ENCODE measurements at regions not wholly inside any gene's neighbourhood (a gene's known extent, or its start where the extent isn't known, plus 50 kb on each side); places are given as distances from the start of the nearest gene placed in this dataset.

DNA sequence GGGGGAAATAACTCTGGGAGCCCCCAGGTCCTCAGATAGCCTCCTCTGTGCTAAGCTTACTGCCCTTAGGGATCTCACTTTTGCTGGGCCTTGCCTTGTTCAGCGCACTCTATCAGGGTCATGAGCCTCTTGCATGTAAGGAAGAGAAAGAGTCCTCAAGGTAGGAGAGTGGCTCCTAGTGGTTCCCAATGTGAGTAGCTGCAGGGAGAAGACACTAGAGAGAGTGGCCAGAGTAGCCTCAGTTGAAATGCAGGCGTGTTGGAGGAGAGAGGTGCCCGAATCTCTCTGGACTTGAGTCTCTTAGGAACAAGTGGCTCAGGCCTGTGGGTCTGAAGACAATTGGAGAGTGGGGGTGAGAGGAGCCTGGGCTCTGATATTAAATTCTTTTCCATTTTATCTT lies 94.3 kb upstream of the SORCS3 start:
- TF ChIP-seq POLR2AphosphoS5 (IDR thresholded peaks at IDR 0.05) (no peak), EP300 (IDR thresholded peaks at IDR 0.05) (no peak), POLR2A (IDR thresholded peaks at IDR 0.05) (no peak)
- TF ChIP-seq, protein P1, sequence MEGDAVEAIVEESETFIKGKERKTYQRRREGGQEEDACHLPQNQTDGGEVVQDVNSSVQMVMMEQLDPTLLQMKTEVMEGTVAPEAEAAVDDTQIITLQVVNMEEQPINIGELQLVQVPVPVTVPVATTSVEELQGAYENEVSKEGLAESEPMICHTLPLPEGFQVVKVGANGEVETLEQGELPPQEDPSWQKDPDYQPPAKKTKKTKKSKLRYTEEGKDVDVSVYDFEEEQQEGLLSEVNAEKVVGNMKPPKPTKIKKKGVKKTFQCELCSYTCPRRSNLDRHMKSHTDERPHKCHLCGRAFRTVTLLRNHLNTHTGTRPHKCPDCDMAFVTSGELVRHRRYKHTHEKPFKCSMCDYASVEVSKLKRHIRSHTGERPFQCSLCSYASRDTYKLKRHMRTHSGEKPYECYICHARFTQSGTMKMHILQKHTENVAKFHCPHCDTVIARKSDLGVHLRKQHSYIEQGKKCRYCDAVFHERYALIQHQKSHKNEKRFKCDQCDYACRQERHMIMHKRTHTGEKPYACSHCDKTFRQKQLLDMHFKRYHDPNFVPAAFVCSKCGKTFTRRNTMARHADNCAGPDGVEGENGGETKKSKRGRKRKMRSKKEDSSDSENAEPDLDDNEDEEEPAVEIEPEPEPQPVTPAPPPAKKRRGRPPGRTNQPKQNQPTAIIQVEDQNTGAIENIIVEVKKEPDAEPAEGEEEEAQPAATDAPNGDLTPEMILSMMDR (IDR thresholded peaks at IDR 0.05): no peak
- no peak for DNase-seq
- H3K9me3 ChIP-seq: no peaks in the 10 kb centered on the region
- H3K27me3 ChIP-seq: no peaks in the 10 kb centered on the region
- 72 to 73% methylated on average over 3 of the region's 3 CpGs for WGBS, 2 donors
- intact Hi-C loops (cut with DNase I): no loop called here
- H3K4me1 ChIP-seq: no peaks in the 10 kb centered on the region
- no peaks in the 10 kb centered on the region for H3K36me3 ChIP-seq
- no peak overlapping the region for H3K27ac ChIP-seq
- no peak overlapping the region for H3K4me3 ChIP-seq

- no peaks in the 10 kb centered on the region for H3K9me3 ChIP-seq
- DNase-seq: no peak
- H3K4me1 ChIP-seq: no peaks in the 10 kb centered on the region
- no peak overlapping the region for H3K27ac ChIP-seq
- 54 to 55% methylated on average over 2 of the region's 2 CpGs for WGBS, 2 donors
- TF ChIP-seq POLR2AphosphoS5 (IDR thresholded peaks at IDR 0.05): no peak
- no peak for TF ChIP-seq EP300 (IDR thresholded peaks at IDR 0.05)
- TF ChIP-seq POLR2A (IDR thresholded peaks at IDR 0.05): no peak
- TF ChIP-seq, protein P1 (IDR thresholded peaks at IDR 0.05): no peak
- intact Hi-C loops (cut with DNase I): no loop called here
- no peak overlapping the region for H3K4me3 ChIP-seq
- no peaks in the 10 kb centered on the region for H3K27me3 ChIP-seq
- no peaks in the 10 kb centered on the region for H3K36me3 ChIP-seq
These were observed 93.0 kb upstream of the SORCS3 start for GRCh38 chr10:104548090-104548489.

GRCh38 chr10:104556831-104557230 lies 84.3 kb upstream of the SORCS3 start:
- intact Hi-C loops (cut with DNase I): no loop called here
- Histone ChIP-seq H3K4me3 (no peak overlapping the region), H3K27me3 (no peaks in the 10 kb centered on the region), H3K27ac (no peak overlapping the region), H3K9me3 (no peaks in the 10 kb centered on the region), H3K36me3 (no peaks in the 10 kb centered on the region), H3K4me1 (no peaks in the 10 kb centered on the region)
- WGBS, 2 donors: 79 to 88% methylated on average over 2 of the region's 2 CpGs
- TF ChIP-seq, protein P1 (IDR thresholded peaks at IDR 0.05): no peak
- TF ChIP-seq EP300 (IDR thresholded peaks at IDR 0.05) (no peak), POLR2A (IDR thresholded peaks at IDR 0.05) (no peak)
- DNase-seq: no peak

GRCh38 chr10:104557966-104558365 lies 83.1 kb upstream of the SORCS3 start:
- Histone ChIP-seq H3K27ac (no peak overlapping the region), H3K36me3 (no peaks in the 10 kb centered on the region), H3K27me3 (no peaks in the 10 kb centered on the region), H3K4me1 (no peaks in the 10 kb centered on the region), H3K4me3 (no peak overlapping the region), H3K9me3 (no peaks in the 10 kb centered on the region)
- intact Hi-C loops (cut with DNase I): no loop called here
- TF ChIP-seq POLR2A (IDR thresholded peaks at IDR 0.05) (no peak), POLR2AphosphoS5 (IDR thresholded peaks at IDR 0.05) (no peak)
- TF ChIP-seq, protein P1 (IDR thresholded peaks at IDR 0.05): no peak
- 82 to 86% methylated on average over 6 of the region's 6 CpGs for WGBS, 2 donors
- peak; percentile 40 for DNase-seq

GRCh38 chr10:104559935-104560334 lies 81.2 kb upstream of the SORCS3 start:
- DNase-seq: peak; percentile 17

More at GRCh38 chr10:104559935-104560334, 81.2 kb upstream of the SORCS3 start:
- Histone ChIP-seq H3K9me3 (no peaks in the 10 kb centered on the region), H3K27me3 (no peaks in the 10 kb centered on the region), H3K4me1 (no peaks in the 10 kb centered on the region), H3K27ac (no peak overlapping the region), H3K4me3 (no peak overlapping the region), H3K36me3 (no peaks in the 10 kb centered on the region)
- WGBS, 2 donors: 55 to 73% methylated on average over 5 of the region's 5 CpGs
- TF ChIP-seq POLR2AphosphoS5 (IDR thresholded peaks at IDR 0.05): no peak
- TF ChIP-seq POLR2A (IDR thresholded peaks at IDR 0.05): no peak
- TF ChIP-seq EP300 (IDR thresholded peaks at IDR 0.05): no peak
- TF ChIP-seq, protein P1 (IDR thresholded peaks at IDR 0.05): no peak
- intact Hi-C loops (cut with DNase I): no loop called here
